NOMO-1 (cell line): ENCODE measurements at regions not wholly inside any gene's neighbourhood (a gene's known extent, or its start where the extent isn't known, plus 50 kb on each side); places are given as distances from the start of the nearest gene placed in this dataset.

ENCODE experiments used
- DNase-seq, 2 experiments: peaks; one replicate each; lab custom pipeline; 2025; ENCODE audit not compliant: unreplicated experiment in 2 of 2; lab: John Stamatoyannopoulos, UW

DNA sequence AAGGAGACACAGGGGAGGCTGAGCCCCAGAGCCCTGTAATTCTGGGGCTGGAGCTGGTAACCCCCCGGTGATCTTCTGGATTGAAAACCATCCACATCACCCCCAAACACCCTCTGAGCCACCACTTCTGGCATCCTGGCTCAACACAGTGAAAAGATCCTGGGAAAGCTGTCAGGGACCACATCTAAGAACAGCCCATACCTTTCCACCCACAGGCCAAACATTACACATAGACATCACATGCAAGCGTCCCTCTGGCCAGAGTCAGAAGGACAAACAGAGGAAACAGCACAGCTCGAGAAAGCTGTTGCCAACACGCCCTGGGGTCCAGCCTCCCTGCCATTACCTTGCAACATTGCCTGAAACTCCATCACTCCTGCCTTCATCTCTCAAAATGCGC, 469.5 kb downstream of the SOX6 start:
- no peak for DNase-seq

DNA sequence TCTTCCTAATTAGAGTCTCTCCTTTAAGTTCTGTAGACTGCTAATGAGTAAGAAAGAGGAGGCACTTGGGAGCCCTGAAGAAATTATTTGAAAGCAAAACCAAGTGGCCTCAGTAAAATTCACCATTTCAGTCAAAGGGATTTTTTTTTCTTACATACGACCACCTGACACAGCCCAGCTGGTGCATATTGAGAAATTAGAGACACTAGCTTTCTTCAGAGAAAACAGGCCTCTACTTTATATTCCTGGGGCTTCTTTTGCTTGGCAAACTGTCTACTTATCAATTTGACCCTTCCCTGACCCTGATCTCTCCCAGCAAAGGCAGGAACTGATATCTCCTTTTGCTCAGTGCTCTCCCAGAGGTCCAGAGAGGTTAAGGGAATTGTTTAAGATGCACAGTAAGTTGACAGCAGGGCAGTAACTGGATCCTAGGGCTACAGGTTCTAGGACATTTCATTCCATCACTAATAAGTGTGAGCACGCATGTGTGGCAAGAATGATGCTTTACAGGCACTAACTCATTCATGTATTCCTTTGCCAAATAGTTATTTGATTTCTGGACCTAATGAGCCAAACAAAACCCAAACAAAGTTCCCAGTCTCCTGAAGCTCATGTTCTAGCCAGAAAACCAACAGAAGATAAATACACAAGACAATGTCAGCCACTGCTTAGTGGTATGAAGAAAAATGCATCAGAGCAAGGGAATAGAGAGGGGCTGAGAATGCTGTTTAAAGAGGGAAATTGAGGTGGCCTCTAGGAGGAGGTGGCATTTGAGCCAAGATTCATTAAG, 467.6 kb downstream of the SOX6 start:
- DNase-seq, result no peak

DNA sequence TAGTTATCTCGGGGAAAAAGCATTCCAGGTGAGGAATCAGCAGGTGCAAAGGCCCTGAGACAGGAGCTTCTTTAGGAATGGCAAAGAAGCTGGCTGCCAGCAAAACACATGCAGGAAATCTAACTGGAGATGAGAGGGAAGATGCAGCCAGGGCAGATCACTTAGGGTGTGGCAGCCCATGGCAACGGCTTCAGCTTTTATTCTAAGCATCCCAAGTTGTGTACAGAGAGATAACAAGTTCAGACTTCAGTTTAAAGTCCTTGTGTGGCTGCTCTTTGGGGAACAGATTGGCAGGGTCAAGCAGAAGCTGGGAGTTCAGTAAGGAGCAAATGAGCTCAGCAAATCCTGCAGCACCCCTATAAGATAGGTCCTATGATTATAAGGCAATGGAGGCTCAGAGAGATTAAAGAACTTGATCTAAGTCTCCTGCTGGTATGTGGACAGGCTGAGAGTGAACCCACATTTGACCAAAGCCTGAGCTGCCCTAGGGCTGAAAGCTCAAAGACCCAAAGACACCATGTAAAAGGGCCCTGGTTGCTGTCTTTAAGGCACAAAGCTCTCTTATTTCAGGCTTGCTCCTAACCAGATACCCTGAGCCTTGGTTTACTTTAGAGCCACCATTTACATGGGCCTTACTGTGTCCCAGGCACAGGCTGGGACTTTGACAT, 466.8 kb downstream of the SOX6 start:
- no peak for DNase-seq

DNA sequence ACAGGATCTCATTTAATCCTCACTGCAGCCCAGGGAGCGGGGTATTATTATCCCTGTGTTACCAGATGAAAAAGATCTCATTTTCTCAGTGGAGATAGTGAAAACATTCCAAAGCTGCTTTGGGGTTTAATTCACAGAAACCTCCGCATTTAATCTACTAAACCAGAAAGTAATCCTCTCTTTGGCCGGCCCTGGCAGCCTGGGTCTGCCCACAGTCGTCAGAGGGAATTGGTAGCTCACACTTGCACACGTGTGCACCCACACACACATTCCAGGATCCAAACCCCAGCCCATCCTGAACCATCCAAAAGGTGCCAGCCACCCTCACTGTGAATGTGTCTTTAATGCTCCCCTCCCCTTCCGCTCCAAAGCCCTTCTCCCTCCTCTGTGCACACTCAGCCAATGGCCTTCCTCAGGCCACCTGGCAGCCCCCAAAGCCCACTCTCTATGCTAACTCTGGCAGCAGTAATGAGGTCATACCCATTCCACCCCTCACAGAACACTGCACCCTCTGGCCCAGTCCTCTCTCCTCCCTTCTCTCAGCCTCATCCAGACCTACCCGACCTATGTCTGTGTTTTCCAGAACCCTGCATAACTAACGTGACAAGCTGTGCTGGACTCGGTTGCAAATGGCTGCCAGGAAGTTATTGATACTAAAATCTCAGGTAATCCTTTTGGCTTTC, 466.2 kb downstream of the SOX6 start:
- DNase-seq, result no peak

DNA sequence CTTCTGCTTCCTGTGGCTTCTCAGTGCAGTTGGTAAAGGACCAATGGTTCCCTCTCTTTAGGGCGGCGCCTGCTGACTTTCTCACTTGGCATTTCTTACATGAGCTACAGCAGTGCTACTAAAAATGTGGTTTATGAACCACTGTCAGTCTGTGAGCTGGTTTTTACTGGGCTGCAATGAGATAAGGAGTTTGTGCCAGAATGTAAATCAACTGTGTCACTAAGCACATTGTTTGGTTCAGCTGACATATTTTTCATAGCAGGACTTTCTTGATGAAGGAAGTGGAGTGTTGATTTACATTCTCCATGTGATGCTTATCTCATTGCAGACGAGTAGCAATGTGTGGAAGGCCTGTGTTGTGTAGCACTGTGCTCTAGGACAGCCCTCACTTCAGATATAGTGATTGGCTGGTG, 463.3 kb downstream of the SOX6 start:
- DNase-seq, result peak in 1 of 2 experiments; percentile 1

DNA sequence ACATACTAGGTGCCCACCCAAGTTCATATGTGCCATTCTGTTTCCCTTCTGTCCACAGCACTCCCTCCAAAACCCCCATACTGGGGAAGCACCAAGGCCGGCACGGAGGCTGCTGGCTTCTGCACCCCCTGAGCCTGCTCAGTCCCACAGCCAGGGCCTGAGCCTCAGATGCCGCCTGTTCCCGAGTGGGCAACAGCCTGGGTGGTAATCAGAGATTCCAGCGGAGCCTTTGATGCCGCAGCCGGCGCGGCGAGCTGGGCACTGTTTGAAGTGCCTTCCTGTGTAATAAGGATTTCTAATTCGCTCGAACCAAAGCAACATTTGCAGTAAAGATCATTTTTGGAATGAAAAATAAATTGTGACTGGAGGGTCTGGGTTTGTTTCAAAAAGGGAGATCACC, 460.3 kb downstream of the SOX6 start:
- DNase-seq, result no peak

DNA sequence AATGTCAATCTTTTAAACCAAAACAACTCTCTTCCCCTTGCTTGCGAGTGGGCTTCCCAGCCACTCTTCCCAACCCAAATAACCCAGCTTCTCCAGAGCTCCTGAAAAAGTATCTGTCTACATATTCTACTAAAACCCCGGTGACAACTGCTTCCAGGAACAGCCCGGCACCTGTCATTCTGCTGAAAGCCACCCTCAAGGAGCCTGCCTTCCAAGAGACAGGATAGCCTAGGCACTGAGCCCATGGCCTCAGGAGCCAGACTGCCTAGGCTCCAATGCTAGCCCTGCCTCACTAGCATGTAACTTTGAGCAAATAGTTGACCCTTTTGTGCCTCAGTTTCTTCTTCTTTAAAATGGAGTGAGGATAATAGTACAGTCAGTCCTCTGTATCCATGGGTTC, 459.8 kb downstream of the SOX6 start:
- DNase-seq, result no peak

DNA sequence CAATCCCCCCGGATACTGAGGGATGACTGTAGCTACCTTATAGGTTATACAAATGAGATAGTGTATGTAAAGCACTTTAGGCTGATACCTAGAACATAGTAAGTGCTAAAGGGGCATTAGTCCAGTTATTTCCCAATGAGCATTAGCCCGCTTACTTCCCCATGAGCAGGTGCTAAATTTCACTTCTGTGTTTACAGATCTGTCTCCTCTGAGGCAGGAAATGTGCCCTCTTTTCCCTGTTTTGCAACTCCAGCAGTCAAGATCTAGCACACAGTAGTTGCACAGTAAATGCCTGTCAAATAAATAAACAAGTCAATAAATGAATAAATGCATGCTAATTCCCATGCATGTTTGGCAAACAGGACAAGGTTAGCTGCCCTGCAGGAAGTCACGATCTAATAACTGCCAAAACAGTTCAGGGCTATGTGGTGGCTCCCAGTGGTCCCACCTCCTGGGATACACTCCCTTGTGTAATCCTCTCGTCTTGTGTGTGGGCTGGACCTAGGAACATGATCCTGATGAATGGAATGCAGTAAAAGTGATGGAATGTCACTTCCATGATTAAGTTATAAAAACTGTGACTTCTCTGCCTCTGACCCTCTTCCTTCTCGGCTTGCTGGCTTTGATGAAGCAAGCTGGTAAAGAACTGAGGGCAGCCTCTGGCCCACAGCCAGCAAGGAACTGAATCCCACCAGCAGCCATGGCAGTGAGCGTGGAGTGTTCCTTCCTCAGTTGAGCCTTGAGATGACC, 459.0 kb downstream of the SOX6 start:
- peak; percentile 34 to 57 for DNase-seq

DNA sequence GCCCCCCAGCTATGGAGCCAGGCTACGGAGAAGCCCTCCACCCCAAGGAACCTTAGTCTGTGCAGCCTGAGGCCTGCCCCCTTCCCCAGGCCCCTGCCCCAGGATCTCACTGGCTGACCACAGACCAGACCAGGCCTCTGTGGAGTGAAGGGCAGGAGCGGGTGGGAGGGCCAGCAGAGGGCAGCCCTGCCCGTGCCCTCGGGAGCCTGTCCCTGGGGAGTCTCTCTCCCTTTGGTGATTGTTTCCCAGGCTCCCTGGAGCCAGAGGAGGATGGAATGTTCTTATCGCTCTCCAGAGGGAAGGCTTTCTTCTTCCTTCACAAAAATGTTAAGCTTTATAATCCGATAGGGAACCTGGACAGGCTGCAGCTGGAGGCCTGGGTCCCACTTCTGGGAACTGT, 455.3 kb downstream of the SOX6 start:
- DNase-seq, result no peak

DNA sequence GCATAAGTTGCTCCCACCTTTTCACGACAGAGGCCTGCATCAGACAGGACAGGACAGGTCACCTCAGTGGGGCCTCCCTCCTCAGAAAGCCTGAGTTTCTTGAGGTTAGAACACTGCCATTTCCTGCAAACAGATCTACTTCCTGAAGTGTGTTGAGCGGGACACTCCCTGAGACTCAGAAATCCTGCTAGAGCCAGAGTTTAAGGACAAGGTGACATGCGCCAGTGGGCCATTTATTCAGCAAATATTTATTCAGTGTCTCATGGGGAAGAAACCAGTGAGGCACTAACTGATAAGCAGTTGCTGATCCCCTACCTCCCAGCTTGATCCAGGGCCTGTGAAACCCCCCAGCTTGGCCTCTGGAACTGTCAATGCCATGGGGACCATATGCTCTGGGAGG, 454.6 kb downstream of the SOX6 start:
- no peak for DNase-seq

DNA sequence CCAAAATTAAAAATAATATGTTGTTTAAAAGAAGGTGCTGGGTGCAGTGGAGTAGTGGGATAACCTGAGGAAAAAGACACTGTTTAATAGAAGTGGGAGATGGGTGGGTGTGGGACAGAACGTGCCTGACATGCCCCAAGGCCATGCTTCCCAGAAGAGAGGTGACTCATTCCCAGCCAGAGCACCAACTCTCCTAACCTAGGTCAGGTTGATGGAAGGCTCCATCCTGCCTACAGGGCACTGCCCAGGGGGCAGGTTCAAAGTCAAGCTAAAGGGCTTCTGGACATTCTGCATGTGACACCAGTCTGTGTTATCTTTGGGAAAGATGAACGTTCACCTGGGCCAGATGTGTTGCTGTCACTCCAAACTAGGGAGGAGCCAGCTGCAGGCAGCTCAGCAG, 453.1 kb downstream of the SOX6 start:
- no peak for DNase-seq

DNA sequence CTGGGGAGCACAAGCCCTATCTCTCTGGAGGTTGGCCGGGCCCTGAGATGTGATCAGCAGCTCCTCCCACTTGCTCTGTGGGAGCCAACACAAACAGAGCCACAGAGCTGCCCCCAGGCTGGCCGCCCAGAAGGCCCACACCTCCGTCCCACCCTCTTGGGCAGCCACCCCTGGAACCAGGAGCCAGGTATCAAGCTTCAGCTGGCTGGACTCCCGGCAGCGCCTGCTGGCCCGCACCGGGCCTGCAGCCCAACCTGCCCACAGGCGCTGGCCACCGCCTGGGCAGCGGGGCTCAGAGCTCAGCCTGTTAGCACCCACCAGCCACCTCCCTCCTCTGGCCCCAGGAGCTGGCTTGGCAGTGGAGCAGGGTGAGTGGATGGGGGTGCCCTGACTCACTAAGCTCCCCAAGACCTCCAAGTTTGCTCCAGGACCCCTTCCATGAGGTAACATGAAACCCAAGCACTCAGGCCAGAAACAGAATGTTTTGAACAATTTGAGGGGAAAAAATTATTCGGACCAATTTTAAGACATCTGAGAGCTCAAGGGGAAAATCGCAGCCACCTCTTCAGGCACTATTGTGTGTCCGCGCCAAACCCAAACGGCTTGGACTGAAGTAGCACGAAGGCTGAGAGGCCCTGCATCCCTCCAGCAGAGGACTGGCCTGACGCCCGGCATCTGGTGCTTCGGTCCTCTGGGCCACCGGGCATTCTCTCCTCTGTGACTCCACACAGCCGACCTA, 450.8 kb downstream of the SOX6 start:
- no peak for DNase-seq

DNA sequence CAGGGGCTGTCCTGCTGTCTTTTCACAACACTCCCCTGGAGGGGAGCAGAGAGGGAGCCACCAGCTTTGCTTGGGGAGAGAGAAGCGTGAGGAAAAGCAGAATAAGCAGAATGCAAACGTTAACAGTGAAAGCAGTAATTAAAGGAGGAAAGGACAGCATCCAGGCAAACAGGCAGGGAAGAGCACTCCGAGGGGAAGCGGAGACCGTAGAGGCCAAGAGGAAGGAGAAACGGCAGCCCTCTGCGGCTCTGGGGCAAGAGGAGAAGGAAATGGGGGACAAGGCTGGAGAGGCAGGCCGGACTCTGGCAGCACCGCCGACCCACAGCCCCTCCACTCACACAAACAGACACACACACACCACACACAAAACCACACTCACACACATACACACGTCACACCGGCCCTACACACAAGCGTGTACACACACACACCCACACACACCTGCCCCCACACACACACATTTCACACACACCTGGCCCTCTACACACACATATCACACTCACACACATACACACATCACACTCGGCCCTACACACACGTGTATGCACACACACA, 449.8 kb downstream of the SOX6 start:
- no peak for DNase-seq

DNA sequence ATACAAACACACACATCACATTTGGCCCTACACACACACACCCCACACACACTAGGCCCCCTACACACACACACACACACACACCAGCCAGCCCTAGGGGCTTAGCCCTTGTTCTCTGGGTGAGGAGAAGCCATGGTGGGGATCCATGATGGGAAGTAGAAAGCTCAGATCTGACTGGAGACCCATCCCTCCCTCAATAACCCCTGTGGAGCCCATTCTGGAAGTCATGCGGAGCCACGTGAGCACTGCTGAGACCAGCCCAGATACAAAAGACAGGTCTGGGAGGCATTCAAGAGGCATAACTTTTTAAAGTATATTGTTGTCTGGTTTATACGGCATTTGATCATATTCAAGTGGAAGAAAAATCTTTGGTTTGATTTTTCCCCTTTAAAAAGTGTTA, 448.5 kb downstream of the SOX6 start:
- DNase-seq, result no peak

DNA sequence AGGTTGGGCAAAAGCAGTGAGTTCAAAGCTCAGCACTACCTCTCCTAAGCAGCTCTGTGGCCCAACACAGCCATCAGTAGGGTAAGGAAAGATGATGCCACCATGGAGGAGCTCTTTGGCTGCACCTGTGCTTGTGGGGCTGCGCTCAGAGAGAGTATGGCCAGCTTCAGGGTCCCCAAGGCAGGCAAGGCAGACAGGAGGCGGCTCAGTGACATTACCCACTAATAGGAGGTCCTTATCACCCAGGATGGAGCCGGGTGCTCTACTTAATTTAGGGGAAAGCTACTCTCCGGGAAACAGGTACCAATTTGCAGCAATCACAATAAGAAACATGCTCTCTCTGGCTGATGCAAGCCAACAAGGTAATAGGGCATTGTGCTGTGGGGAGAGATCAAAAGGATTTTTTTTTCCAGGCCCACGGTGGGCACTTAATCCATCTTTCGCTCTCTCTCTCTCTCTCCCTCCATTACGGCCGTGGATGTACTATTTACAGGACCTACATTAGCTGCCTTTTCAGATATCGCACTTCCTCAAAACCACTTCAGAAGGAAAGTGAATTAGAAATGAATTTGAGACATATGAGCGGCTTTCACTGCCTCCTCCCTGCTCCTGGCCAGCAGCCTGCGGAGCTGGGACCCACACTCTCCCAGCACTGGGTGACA, 446.3 kb downstream of the SOX6 start:
- DNase-seq, result peak in 1 of 2 experiments; percentile 14

DNA sequence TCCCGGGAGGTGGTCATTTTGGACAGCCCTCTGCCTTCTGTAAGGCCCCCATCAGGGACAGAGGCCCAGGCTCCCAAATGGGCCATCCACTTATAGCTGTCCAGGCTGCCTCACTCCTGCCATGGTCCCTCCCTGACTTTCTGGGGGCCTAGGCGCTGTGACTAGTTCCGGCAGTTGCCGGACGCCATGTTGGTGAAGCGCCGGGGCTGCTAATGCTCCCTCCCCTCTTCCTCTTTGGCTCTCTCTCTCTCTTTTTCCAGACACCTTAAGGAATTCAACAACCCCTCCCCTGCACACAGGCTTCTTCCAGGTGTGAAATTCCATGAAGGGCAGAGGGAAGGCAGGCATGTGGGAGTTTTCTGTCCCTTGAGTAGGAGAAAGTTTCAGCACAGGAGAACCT, 445.6 kb downstream of the SOX6 start:
- no peak for DNase-seq

DNA sequence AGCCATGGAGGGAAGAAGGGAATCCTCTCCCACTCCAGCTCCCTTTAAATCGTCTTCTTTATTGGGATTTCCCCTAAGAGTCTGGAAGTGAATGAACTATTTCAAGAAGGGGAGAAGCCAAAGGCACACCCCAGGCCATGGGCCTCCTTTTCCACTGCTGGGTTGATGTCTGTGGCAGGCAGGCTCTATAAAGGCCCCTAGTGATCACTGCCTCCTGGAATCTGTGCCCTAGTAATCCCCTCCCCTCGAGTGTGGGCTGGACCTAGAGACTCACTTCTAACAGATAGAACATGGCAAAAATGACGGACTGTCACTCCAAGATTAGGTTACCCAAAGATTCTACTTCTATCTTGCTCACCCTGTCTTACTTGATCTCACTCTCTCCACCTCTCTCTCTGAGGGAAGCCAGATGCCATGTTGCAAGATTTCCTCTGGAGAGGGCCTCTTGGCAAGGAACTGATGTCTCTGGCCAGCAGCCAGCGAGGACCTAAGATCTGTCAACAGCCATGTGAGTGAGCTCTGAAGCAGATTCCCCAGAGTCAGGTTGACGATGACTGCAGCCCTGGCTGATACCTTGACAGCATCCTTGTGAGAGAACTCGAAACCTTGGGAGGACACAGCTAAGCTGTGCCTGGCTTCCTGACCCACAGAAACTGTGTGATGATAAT, 444.8 kb downstream of the SOX6 start:
- no peak for DNase-seq

DNA sequence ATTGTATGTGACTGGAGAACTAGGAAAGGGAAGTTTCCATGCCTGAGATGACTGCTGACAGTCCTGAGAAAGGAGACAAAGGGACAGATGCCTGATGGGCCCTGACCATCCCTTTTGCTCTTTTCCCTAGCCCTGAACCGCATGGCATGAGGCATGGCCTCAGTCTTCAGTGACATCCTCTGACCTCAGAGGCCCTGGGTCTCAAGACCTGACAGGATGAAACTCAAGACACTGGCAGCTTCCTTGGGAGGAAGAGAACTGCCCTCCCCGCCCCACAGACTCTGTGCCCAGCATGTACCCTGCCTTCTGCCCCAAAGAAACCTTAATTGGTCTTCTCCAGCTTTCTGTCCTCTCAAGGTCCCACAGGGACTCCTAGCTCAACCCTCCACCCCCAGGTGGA, 444.1 kb downstream of the SOX6 start:
- DNase-seq, result no peak

DNA sequence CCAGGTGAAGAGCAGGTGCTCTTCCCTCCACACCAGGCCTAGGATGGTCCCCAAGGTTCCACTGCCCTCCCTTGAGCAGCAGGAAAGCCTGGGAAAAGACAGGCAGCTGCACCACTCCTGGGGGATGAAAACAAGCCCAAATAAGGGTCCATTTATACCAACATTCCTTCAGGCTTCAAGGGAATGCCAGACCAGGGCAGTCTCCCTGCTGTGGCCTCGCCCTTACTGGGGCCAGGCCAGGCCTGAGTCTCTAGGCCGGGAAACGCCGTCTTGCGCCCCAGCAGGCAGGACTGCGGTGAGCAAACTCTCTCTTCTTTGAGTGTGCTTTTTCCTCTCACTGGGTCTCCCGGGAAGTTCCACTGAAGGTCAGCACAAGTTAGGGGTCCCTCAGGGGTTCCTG, 443.5 kb downstream of the SOX6 start:
- no peak for DNase-seq
